ENCODE measurements at regions not wholly inside any gene's neighbourhood (a gene's known extent, or its start where the extent isn't known, plus 50 kb on each side); places are given as distances from the start of the nearest gene placed in this dataset.
"Not testable (repeated sequence)": the region's sequence is repeated elsewhere in the genome, so short reads cannot be mapped to it uniquely, and the experiment has no call there.

GRCh38 chr3:88000853-88001252 lies 58.0 kb downstream of the CGGBP1 start:
- DNase-seq (ENCODE audit: low read depth in 2 of 2), result no peak

GRCh38 chr3:87997966-87998365 lies 60.8 kb downstream of the CGGBP1 start:
- DNase-seq (ENCODE audit: low read depth in 2 of 2), result no peak

GRCh38 chr3:87997298-87997697 lies 61.5 kb downstream of the CGGBP1 start:
- DNase-seq (ENCODE audit: low read depth in 2 of 2), result no peak

- DNase-seq (ENCODE audit: low read depth in 2 of 2), result no peak
Measured at GRCh38 chr3:87996882-87997281, 61.9 kb downstream of the CGGBP1 start.

- no peak for DNase-seq (ENCODE audit: low read depth in 2 of 2)
Measured at GRCh38 chr3:87993566-87993965, 65.2 kb downstream of the CGGBP1 start.

GRCh38 chr3:87987952-87988351 lies 70.9 kb downstream of the CGGBP1 start:
- DNase-seq (ENCODE audit: low read depth in 2 of 2), result no peak

- no peak for DNase-seq (ENCODE audit: low read depth in 2 of 2)
Measured at GRCh38 chr3:87982421-87982820, 76.4 kb downstream of the CGGBP1 start.

- DNase-seq (ENCODE audit: low read depth in 2 of 2), result no peak
Measured at GRCh38 chr3:87979527-87979926, 79.3 kb downstream of the CGGBP1 start.

- no peak for DNase-seq (ENCODE audit: low read depth in 2 of 2)
Measured at GRCh38 chr3:87977765-87978164, 81.0 kb downstream of the CGGBP1 start.

GRCh38 chr3:87975716-87976115 lies 83.1 kb downstream of the CGGBP1 start:
- DNase-seq (ENCODE audit: low read depth in 2 of 2), result no peak

- no peak for DNase-seq (ENCODE audit: low read depth in 2 of 2)
Measured at GRCh38 chr3:87973906-87974305, 84.9 kb downstream of the CGGBP1 start.

GRCh38 chr3:87969620-87970019 lies 89.2 kb downstream of the CGGBP1 start:
- DNase-seq (ENCODE audit: low read depth in 2 of 2), result no peak

- no peak for DNase-seq (ENCODE audit: low read depth in 2 of 2)
Measured at GRCh38 chr3:87968668-87969067, 90.1 kb downstream of the CGGBP1 start.

GRCh38 chr3:87958289-87958688 lies 100.5 kb downstream of the CGGBP1 start:
- no peak for DNase-seq (ENCODE audit: low read depth in 2 of 2)

- DNase-seq (ENCODE audit: low read depth in 2 of 2), result no peak
Measured at GRCh38 chr3:87957575-87957974, 101.2 kb downstream of the CGGBP1 start.

- DNase-seq (ENCODE audit: low read depth in 2 of 2), result no peak
Measured at GRCh38 chr3:87949879-87950208, 109.0 kb downstream of the CGGBP1 start.

GRCh38 chr3:87949189-87949878 lies 109.5 kb downstream of the CGGBP1 start:
- DNase-seq (ENCODE audit: low read depth in 2 of 2), result no peak

GRCh38 chr3:87946007-87946406 lies 112.8 kb downstream of the CGGBP1 start:
- not testable (repeated sequence) for DNase-seq (ENCODE audit: low read depth in 2 of 2)

GRCh38 chr3:87942256-87942655 lies 116.5 kb downstream of the CGGBP1 start:
- DNase-seq (ENCODE audit: low read depth in 2 of 2), result not testable (repeated sequence)

- DNase-seq (ENCODE audit: low read depth in 2 of 2), result no peak
Measured at GRCh38 chr3:87924485-87924884, 134.3 kb downstream of the CGGBP1 start.

GRCh38 chr3:87920549-87920948 lies 138.3 kb downstream of the CGGBP1 start:
- no peak for DNase-seq (ENCODE audit: low read depth in 2 of 2)

- no peak for DNase-seq (ENCODE audit: low read depth in 2 of 2)
Measured at GRCh38 chr3:87901141-87901540, 157.7 kb downstream of the CGGBP1 start.

GRCh38 chr3:87900061-87900460 lies 158.7 kb downstream of the CGGBP1 start:
- DNase-seq (ENCODE audit: low read depth in 2 of 2), result no peak

- no peak for DNase-seq (ENCODE audit: low read depth in 2 of 2)
Measured at GRCh38 chr3:87898971-87899370, 159.8 kb downstream of the CGGBP1 start.
